HL-60/S4 treated with retinoic acid at 250 ng/mL for 4 days and 3 days (cell line): ENCODE measurements at regions not wholly inside any gene's neighbourhood (a gene's known extent, or its start where the extent isn't known, plus 50 kb on each side); places are given as distances from the start of the nearest gene placed in this dataset.
"Not testable (repeated sequence)": the region's sequence is repeated elsewhere in the genome, so short reads cannot be mapped to it uniquely, and the experiment has no call there.

ENCODE experiments used
- in situ Hi-C: fragments of 300-500 bp; cut with MboI; formaldehyde crosslinking; loops from 2 replicates; pipeline ENCODE4 v1.7.0; 2022; ENCODE audit warnings: low sequenced_read_pairs

DNA sequence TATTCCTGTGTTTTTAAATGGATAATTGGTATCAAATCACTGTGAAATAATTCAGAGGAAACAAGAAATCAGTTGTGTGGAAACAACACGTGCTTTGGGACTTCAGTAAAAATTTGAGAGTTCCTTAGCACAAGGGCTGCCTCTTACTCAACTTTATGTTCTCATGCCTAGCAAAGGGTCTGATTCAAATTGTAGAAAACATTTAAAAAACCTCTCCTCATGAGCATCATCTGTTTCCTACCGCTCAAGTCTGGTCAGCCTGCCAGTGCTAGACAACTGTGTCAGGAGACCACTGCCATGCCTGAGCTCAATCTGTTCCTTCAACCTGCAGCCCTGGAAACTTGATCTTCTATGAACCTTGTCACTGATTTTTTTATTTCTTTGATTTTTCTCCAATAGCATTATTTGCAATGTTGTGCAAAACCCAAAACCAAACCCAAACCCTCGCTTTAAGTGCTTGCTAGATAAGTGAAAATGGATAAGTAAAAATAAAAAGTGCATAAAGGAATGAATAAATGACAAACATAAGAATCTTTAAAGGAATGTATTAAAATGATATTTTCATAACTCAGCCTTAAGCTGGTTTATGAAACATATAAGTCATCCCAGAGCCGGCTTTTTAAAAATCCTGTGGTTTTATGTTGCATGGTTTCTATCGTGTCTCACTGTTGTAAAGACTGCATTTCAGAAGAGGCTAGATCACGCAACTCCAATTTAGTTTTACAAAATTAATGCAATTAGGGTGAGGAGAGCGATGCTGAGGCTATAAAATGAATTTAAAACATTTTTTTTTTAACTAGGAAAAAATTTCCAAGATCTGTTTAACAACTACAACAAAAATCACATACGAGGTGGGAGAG lies 361.2 kb upstream of the PDE3A start:
- in situ Hi-C loops = no loop called here

GRCh38 chr12:20009965-20010364 lies 358.4 kb upstream of the PDE3A start:
- in situ Hi-C loops = not testable (repeated sequence)

GRCh38 chr12:20011200-20011599 lies 357.1 kb upstream of the PDE3A start:
- in situ Hi-C loops = no loop called here

DNA sequence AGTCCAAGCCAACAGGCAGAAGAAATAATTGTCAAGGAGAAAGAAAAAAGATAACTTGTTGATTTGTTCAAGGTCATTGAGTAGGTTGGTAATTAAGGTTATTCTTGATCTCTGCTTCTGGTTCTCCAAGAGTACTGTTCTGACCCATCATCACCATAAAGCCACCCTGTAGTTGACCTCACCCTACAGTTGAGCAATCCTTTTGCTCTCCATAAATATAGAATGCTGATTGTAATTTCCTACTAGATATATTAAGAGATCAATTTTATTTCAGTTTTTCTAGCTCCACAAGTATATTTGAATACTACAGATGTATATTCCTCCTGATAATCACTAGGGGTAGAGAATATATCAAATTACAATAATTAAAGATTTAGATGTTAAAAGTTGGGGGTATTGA lies 350.5 kb upstream of the PDE3A start:
- in situ Hi-C loops = no loop called here

- in situ Hi-C loops = no loop called here
Observed at GRCh38 chr12:20018406-20018805, 349.9 kb upstream of the PDE3A start.

- in situ Hi-C loops = no loop called here
Observed at GRCh38 chr12:20024194-20024593, 344.1 kb upstream of the PDE3A start.

GRCh38 chr12:20028033-20028432 lies 340.3 kb upstream of the PDE3A start:
- in situ Hi-C loops = no loop called here

- in situ Hi-C loops = no loop called here
Observed at GRCh38 chr12:20030826-20031225, 337.5 kb upstream of the PDE3A start.

DNA sequence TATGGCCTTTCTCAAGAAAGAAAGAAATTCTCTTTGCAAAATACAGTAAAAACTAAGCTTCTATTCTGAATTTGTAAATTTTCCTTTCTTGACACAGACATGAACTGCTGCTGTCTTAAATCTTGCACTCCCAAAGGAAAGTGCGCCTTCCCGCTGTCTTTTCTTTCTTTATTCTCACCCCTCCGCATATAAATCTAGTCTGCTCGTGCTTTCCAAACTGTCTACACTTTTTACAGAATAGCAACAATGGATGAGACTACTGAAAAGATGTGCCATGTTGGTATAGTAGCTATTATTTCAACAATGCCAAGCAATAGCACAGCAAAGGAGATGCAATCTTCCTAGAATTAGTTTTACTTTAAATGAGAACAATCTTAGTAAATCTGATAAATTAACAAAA lies 328.8 kb upstream of the PDE3A start:
- in situ Hi-C loops = no loop called here

DNA sequence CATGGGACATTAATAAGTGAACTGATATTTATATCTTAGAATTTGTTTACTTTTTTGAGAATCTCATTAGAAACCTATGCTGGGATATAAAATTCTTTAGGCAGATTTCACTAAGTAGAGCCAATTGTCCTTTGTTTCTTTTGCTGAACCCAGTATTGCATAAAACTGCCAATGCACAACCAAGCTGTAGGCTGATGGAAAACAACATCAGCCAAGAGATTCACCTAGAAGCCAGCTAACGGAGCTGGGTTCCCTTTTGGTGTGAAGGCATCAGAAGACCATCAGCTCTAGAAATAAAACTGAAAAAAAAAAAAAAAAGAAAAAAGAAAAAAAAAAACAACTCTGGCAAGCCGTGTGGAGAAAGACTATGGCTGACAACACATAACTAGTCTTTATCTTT lies 328.2 kb upstream of the PDE3A start:
- in situ Hi-C loops = no loop called here

GRCh38 chr12:20040831-20041230 lies 327.5 kb upstream of the PDE3A start:
- in situ Hi-C loops = no loop called here

DNA sequence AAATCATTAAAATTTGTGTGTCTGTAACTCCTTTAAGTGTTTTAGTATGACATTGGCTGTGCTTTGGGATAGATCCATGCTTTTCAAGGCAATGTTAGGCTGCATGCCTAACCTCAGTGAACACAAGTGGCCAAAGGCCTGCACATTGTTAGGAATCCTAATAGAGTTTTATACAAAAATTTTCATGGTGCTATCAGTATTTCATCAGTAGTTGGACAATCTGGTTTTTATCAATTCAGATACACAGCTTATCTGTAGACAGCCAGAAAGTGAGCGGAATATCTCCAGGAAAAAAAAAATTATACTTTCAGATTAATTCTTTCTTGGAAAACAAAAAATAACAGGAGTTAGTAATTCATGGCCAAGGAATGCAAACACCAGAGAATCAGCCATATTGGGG lies 324.0 kb upstream of the PDE3A start:
- in situ Hi-C loops = no loop called here

DNA sequence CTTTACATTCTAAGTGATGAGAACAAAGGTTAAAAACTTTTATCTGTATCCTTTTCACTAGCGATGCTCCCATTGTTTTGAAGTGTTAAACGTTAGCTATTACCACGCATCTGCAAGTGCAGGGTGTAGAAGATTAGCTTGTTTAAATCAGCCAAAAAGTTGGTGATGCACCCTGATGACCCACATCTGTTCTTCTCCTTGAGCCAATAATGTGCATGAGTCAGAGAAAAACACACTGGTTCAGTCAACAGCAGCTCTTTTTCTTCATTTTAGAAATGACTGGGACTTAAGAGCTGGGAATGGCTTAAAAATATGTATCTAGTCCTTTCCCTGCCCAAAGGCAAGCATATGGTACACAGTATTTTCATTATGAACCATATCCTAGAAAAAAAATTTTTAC lies 323.5 kb upstream of the PDE3A start:
- in situ Hi-C loops = no loop called here

- in situ Hi-C loops = no loop called here
Observed at GRCh38 chr12:20047901-20048300, 320.4 kb upstream of the PDE3A start.

GRCh38 chr12:20050221-20050620 lies 318.1 kb upstream of the PDE3A start:
- in situ Hi-C loops = no loop called here

DNA sequence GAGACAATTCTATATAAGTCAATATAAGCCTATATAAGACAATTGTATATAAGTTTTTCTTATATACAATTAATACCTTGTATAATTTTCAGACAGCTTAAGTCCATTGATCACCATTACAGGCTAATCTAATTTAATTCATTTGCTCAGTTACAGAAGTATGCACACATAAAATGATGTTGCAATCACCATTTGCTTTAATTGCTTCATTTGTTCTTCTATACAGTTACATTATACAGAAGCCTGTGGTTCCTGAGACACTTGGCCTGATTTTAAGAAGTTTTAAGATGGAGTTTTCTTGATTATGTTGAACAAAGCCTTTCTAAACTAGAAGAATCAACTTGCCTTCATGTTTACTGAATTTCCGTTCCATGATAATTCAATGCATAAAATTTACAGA lies 314.6 kb upstream of the PDE3A start:
- in situ Hi-C loops = no loop called here

DNA sequence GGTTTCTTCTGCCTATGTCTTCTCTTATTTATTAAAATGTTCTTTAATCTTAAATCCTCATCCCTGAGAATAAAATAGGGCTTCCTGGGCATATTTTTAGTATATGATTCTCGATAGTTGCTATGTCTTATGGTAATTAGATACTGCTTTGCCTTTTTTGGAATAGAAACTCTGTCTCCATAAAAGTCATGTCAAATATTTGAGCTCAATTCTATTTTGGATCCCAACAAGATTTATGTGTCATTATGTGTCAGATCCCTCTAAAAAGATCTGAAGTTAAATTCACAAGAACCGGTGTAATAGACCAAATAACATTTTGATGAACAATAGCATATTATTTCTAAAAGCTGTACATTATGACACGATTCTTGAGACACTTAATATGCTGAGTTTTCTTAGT lies 312.5 kb upstream of the PDE3A start:
- in situ Hi-C loops = no loop called here

GRCh38 chr12:20057398-20057797 lies 310.9 kb upstream of the PDE3A start:
- in situ Hi-C loops = no loop called here

DNA sequence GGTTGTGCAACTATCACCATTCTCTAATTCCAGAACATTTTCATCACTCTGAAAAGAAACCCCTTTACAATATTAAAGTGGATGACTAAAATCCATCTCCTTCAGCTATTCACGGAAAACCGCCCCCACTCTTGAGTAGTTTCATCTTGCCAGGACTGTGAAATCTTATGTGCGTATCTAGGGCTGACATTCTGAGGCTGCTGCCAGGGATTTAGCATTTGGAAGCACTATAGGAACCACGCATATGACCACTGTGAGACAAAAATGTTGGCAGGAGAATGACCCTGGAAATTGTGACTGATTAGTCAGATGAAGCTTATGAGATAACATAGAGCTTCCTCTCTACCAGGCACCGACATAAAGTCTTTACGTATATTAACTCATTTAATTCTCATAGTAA lies 305.2 kb upstream of the PDE3A start:
- in situ Hi-C loops = no loop called here

DNA sequence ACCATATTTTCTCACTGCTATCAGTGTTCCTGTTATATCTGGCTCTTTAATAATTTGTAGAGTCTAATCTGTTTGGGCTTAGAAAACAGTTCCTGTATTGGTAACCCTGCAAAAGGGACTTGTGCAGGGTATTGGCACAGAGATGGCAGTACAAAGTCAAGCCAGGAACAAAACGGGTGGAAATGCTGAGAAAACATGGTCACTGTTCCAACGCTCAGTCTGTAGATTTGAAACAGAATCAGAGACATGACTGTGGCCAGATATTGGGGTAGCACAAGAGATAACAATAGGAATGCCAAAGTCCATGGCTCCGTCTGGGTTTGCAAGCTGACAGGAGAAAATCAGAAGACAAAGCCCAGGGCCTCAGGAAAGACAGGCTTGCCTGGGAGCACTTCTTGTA lies 290.7 kb upstream of the PDE3A start:
- in situ Hi-C loops = no loop called here

DNA sequence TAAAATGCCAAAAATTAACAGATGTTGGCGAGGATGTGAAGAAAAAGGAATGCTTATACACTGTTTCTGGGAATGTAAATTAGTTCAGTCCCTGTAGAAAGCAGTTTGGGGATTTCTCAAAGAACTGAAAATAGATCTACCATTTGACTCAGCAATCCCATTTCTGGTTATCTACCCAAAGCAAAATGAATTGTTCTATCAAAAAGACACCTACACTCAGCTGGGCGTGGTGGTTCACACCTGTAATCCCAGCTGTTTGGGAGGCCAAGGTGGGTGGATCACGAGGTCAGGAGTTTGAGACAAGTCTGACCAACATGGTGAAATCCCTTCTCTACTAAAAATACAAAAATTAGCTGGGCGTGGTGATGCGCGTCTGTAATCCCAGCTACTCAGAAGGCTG lies 279.3 kb upstream of the PDE3A start:
- in situ Hi-C loops = no loop called here

GRCh38 chr12:20093190-20093810 lies 275.0 kb upstream of the PDE3A start:
- in situ Hi-C loops = not testable (repeated sequence)

DNA sequence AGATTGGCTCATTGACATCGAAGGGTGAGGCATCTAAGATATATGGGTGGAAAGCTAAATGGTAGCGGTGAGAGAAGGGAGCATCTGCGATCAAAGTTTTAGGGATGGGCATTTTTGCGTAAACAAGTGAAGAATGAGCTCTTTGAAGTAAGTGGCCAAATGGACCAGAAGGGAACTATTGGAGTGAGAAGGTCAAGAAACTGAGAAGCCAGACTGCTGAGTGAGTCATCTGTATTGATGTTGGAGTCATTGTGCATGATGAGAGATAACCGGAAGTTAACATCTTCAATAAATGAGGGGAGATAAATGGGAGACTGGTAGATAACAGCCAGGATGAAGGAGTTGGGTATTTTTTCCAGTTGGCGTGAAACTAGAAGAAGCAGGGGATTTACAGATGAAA lies 271.9 kb upstream of the PDE3A start:
- in situ Hi-C loops = no loop called here
